ENCODE measurements at regions not wholly inside any gene's neighbourhood (a gene's known extent, or its start where the extent isn't known, plus 50 kb on each side); places are given as distances from the start of the nearest gene placed in this dataset.

- TF ChIP-seq CTCF (conservative IDR thresholded peaks at IDR 0.05) (no peak), ZFX (IDR thresholded peaks at IDR 0.05) (no peak)
Measured at GRCh38 chr13:65166675-65167074, 2063.5 kb downstream of the PCDH9 start.

All from C4-2B (cell line).